SJSA1 (cell line): ENCODE measurements at regions not wholly inside any gene's neighbourhood (a gene's known extent, or its start where the extent isn't known, plus 50 kb on each side); places are given as distances from the start of the nearest gene placed in this dataset.
"Not testable (repeated sequence)": the region's sequence is repeated elsewhere in the genome, so short reads cannot be mapped to it uniquely, and the experiment has no call there.

Source experiments
- DNase-seq, 2 experiments: peaks; one replicate each; pipeline ENCODE4 v3.0.0-alpha.2; 2015 to 2020; ENCODE audit warnings: low spot score in 2 of 2, low read depth in 1 of 2
- H3K27ac ChIP-seq: fragments of 250-450 bp; sonication (Bioruptor Pico); 2 replicates; pipeline ENCODE4 v1.5.1; 2020; ENCODE audit warnings: mild to moderate bottlenecking, moderate library complexity
- H3K27me3 ChIP-seq: fragments of 250-450 bp; sonication (Bioruptor Pico); replicated peaks from 2 replicates; pipeline ENCODE4 v1.5.1; 2020; ENCODE audit warnings: mild to moderate bottlenecking, moderate library complexity
- H3K36me3 ChIP-seq: fragments of 250-450 bp; sonication (Bioruptor Pico); 2 replicates; pipeline ENCODE4 v1.5.1; 2020; ENCODE audit warnings: mild to moderate bottlenecking
- H3K4me1 ChIP-seq: fragments of 250-450 bp; sonication (Bioruptor Pico); replicated peaks from 2 replicates; pipeline ENCODE4 v1.6.1; 2021; ENCODE audit warnings: mild to moderate bottlenecking
- H3K4me3 ChIP-seq: fragments of 250-450 bp; sonication (Bioruptor Pico); 2 replicates; pipeline ENCODE4 v1.5.1; 2020; ENCODE audit warnings: mild to moderate bottlenecking
- H3K9me3 ChIP-seq: fragments of 250-450 bp; sonication (Bioruptor Pico); replicated peaks from 2 replicates; pipeline ENCODE4 v1.5.1; 2020; ENCODE audit warnings: mild to moderate bottlenecking

- Histone ChIP-seq H3K27me3 (no peaks in the 10 kb centered on the region), H3K4me1 (no peaks in the 10 kb centered on the region), H3K27ac (no peak overlapping the region), H3K36me3 (no peaks in the 10 kb centered on the region), H3K4me3 (no peak overlapping the region), H3K9me3 (no peaks in the 10 kb centered on the region)
- no peak for DNase-seq
Measured at GRCh38 chr20:19122395-19122794, 90.0 kb upstream of the SLC24A3 start.

GRCh38 chr20:19125508-19125907, 86.9 kb upstream of the SLC24A3 start:
- no peaks in the 10 kb centered on the region for H3K27me3 ChIP-seq
- no peaks in the 10 kb centered on the region for H3K4me1 ChIP-seq
- no peaks in the 10 kb centered on the region for H3K9me3 ChIP-seq
- no peak overlapping the region for H3K27ac ChIP-seq
- no peak overlapping the region for H3K4me3 ChIP-seq
- no peaks in the 10 kb centered on the region for H3K36me3 ChIP-seq
- DNase-seq: no peak

GRCh38 chr20:19129306-19129705, 83.1 kb upstream of the SLC24A3 start:
- H3K27ac ChIP-seq: no peak overlapping the region
- H3K27me3 ChIP-seq: no peaks in the 10 kb centered on the region
- DNase-seq: no peak
- no peaks in the 10 kb centered on the region for H3K9me3 ChIP-seq
- H3K36me3 ChIP-seq: no peaks in the 10 kb centered on the region
- no peaks in the 10 kb centered on the region for H3K4me1 ChIP-seq
- no peak overlapping the region for H3K4me3 ChIP-seq

GRCh38 chr20:19129976-19130612, 82.3 kb upstream of the SLC24A3 start:
- Histone ChIP-seq H3K36me3 (no peaks in the 10 kb centered on the region), H3K4me3 (no peak overlapping the region), H3K4me1 (no peaks in the 10 kb centered on the region), H3K9me3 (0 out of 2 replicates have a peak, but pooled peaks cover under 1% of the 10 kb centered on the region), H3K27ac (no peak overlapping the region), H3K27me3 (no peaks in the 10 kb centered on the region)
- DNase-seq: no peak

- H3K27me3 ChIP-seq: no peaks in the 10 kb centered on the region
- H3K4me1 ChIP-seq: no peaks in the 10 kb centered on the region
- DNase-seq: no peak
- no peak overlapping the region for H3K4me3 ChIP-seq
- 0 out of 2 replicates have a peak, but pooled peaks cover 5% of the 10 kb centered on the region for H3K9me3 ChIP-seq
- H3K36me3 ChIP-seq: no peaks in the 10 kb centered on the region
- no peak overlapping the region for H3K27ac ChIP-seq
Measured at GRCh38 chr20:19130613-19130984, 81.8 kb upstream of the SLC24A3 start.

GRCh38 chr20:19137641-19138040, 74.8 kb upstream of the SLC24A3 start:
- no peak for DNase-seq
- Histone ChIP-seq H3K36me3 (no peaks in the 10 kb centered on the region), H3K9me3 (peaks cover 5% of the 10 kb centered on the region; the same call in 1 of the 2 replicates), H3K4me3 (no peak overlapping the region), H3K4me1 (no peaks in the 10 kb centered on the region), H3K27me3 (no peaks in the 10 kb centered on the region), H3K27ac (no peak overlapping the region)

- Histone ChIP-seq H3K4me1 (no peaks in the 10 kb centered on the region), H3K36me3 (no peaks in the 10 kb centered on the region), H3K27me3 (no peaks in the 10 kb centered on the region), H3K4me3 (no peak overlapping the region), H3K27ac (no peak overlapping the region), H3K9me3 (peaks cover 5% of the 10 kb centered on the region; the same call in 1 of the 2 replicates)
- DNase-seq: no peak
Measured at GRCh38 chr20:19138758-19139157, 73.7 kb upstream of the SLC24A3 start.

GRCh38 chr20:19139584-19139983, 72.9 kb upstream of the SLC24A3 start:
- not testable (repeated sequence) for H3K36me3 ChIP-seq, H3K4me3 ChIP-seq, DNase-seq, H3K27ac ChIP-seq, H3K27me3 ChIP-seq, H3K9me3 ChIP-seq, H3K4me1 ChIP-seq

GRCh38 chr20:19141998-19142397, 70.4 kb upstream of the SLC24A3 start:
- H3K4me3 ChIP-seq: no peak overlapping the region
- no peaks in the 10 kb centered on the region for H3K4me1 ChIP-seq
- no peak for DNase-seq
- no peaks in the 10 kb centered on the region for H3K27me3 ChIP-seq
- no peak overlapping the region for H3K27ac ChIP-seq
- H3K36me3 ChIP-seq: no peaks in the 10 kb centered on the region
- no peaks in the 10 kb centered on the region; the same call in 1 of the 2 replicates for H3K9me3 ChIP-seq

- no peaks in the 10 kb centered on the region; the same call in 1 of the 2 replicates for H3K9me3 ChIP-seq
- no peak for DNase-seq
- no peaks in the 10 kb centered on the region for H3K36me3 ChIP-seq
- H3K27me3 ChIP-seq: no peaks in the 10 kb centered on the region
- H3K4me1 ChIP-seq: no peaks in the 10 kb centered on the region
- H3K4me3 ChIP-seq: no peak overlapping the region
- H3K27ac ChIP-seq: no peak overlapping the region
Measured at GRCh38 chr20:19143890-19144289, 68.6 kb upstream of the SLC24A3 start.

- no peak overlapping the region for H3K4me3 ChIP-seq
- no peaks in the 10 kb centered on the region for H3K9me3 ChIP-seq
- H3K4me1 ChIP-seq: no peaks in the 10 kb centered on the region
- DNase-seq: no peak
- no peaks in the 10 kb centered on the region for H3K36me3 ChIP-seq
- H3K27ac ChIP-seq: no peak overlapping the region
- no peaks in the 10 kb centered on the region for H3K27me3 ChIP-seq
Measured at GRCh38 chr20:19161336-19161735, 51.1 kb upstream of the SLC24A3 start.
